GM18873 (cell line): ENCODE measurements at regions not wholly inside any gene's neighbourhood (a gene's known extent, or its start where the extent isn't known, plus 50 kb on each side); places are given as distances from the start of the nearest gene placed in this dataset.
"Not testable (repeated sequence)": the region's sequence is repeated elsewhere in the genome, so short reads cannot be mapped to it uniquely, and the experiment has no call there.

ENCODE experiments used
- ATAC-seq: cut with Tn5 transposase; IDR thresholded peaks from one replicate; pipeline ENCODE4 v1.9.1; 2021; ENCODE audit warnings: mild to moderate bottlenecking, moderate library complexity, moderate number of reproducible peaks; ENCODE audit not compliant: unreplicated experiment, low FRiP score

DNA sequence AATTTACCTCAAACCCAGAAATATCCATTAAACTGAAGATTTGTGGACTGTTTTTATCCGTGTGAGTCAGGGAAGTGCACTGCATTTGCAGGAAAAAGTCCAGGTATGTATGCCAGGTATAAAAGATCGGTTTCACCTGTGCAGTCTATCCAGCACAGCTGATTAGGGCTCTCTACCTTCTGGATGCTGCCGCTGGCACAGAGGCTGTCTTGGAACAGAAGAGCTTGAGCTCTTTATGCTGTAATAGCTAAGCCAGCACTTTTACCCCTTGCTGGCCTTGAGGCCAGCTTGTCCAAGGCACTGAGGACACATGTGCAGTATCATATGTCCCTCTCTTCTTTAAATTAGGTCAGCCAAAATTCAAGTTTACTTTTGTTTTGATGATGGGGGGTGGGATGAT is 851.0 kb downstream of the DIAPH3 start:
- ATAC-seq: no peak

DNA sequence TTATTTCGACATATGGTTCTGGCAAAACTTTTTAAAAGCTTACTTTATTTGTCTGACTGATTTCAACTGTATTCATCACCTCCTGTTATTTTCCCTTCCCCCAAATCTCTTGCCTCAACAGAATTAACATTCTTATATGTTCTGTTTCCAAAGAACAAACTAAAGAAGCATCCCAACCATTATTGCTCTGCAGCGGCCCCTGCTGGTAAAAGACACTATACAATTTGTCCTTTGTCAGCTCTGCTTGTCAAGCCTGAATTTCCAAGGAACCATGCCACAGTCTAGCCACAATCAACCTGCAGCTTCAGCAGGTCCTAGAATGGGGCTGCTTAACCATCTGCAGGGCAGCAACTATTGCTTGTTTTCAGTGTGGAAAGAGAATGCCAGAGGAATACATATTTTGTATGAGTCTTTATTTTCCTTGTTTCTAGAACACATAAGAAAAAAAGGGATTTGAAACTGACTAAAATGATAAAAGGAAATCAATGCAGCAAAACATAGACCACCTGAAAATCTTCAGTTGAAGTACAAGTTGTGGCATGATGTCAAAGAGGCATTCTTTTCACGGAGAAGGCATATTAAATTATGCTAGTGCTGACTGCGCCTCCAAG is 845.3 kb downstream of the DIAPH3 start:
- no peak for ATAC-seq

DNA sequence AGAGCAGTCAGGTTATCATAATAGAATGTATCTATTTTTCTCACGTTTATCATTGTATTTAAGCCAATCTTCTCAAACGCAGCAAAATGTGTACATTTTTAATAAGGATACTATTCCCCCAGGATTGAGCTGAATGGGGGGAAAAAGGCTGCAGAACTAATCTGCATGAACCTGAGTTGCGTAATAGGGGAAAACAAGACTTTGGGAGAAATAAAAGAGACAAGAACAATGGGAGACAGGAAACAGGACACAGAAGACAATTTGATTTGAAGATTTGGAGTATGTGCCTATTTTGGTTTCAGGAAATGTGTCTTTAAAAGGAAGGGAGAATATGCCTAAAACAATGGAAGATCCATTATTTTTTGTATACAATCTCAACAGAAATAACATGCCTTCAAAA is 844.5 kb downstream of the DIAPH3 start:
- no peak for ATAC-seq

DNA sequence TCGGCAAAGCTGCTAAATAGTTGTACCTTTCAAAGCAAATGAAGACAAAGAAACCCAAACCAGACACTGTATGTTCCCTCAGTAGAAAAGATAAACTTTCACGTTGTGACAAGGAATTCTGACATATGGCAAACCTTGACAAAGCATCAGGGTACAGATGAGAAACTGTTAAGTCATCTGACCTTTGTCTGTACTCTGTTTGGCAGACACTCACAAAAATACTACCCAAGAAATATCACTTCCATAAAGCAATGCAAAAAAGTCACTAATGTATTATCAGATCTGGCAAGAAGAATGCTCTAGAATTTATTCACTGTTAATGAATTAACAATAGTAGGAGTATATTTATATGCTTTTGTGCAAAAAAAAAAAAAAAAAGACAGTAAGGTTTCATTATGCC is 843.7 kb downstream of the DIAPH3 start:
- ATAC-seq: no peak

DNA sequence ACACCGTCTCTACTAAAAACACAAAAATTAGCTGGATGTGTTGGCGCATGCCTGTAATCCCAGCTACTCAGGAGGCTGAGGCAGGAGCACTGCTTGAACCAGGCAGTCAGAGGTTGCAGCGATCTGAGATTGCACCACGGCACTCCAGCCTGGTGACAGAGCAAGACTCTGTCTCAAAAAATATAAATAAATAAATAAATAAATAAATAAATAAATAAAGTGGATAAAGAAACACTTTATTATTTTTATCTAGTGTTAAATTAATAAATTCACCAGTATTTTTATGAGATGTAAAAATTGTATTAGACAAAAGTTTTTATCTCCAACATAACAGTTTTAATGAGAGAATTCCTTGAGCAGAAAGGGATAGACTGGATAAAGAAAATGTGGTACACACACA is 839.3 kb downstream of the DIAPH3 start:
- ATAC-seq: not testable (repeated sequence)

DNA sequence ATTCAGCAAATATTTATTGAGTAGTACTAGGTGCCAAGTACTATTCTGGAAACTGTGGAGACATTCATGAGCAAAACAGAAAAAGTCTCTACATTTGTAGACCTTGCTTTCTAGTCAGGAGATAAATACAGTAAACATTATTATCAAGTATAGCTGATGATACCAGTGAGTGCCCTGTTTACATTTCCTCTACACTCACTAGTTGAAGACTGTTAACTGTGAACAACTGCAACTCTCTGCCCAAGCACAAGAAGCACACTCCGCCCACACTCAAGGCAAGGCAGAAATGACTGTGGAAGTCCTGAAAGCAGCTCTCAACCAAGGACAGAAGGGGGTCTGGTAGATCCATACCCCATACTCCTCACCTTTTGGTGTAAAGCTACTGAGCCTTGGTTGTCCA is 837.0 kb downstream of the DIAPH3 start:
- ATAC-seq: no peak

DNA sequence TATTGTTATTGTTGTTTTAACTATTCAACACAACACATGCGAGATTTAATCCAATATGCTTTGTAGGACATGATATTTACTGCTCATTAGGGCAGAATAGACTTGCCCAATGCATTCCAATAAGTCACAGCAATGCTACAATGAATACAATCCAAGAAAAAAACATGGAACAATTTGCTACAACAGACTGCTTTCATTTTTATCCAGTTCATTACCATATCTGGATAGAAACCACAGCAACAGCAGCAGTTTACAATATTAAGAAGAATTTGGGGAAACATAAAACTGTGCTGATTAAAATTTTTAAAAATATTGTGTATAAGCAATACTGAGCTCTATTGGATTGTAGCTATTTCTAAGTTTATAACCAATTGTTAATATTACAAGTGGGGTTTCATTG is 833.0 kb downstream of the DIAPH3 start:
- no peak for ATAC-seq

DNA sequence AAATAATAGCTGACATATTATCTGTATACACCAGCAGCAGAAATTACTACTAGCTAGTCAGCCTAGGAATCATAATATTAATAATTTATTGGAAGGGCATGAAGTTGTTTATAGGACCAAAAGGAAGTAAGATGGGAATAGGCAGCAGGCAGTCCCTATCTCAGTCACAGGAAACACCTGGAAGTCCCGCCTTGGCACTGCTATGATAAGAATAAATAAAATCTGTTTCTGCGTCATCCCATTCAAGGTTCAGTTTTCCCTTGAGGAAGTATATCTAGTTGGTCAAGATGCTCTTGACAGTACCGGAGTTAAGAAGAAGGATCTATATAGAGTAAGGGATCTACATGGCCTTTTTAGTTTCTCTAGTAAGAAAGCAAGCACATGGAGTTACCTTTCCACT is 830.8 kb downstream of the DIAPH3 start:
- ATAC-seq: no peak

DNA sequence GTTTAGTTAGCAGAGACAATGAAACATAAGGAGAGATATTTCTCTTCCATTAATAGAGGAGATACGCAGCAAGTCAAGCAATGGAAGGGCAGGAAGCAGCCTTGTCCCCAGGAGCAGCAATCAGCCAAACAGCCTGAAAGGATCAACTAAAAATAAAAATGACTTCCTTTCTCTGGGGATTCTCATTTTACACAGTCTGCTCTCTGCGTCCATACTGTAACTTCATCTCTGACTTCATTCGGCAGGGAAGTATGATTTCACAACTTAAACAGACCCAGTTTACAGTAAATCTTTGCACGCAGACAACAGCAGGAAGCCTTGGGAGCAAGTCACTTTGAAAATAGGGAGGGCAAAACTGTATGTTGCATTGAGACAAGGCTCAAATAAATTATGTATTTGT is 826.7 kb downstream of the DIAPH3 start:
- ATAC-seq: no peak

DNA sequence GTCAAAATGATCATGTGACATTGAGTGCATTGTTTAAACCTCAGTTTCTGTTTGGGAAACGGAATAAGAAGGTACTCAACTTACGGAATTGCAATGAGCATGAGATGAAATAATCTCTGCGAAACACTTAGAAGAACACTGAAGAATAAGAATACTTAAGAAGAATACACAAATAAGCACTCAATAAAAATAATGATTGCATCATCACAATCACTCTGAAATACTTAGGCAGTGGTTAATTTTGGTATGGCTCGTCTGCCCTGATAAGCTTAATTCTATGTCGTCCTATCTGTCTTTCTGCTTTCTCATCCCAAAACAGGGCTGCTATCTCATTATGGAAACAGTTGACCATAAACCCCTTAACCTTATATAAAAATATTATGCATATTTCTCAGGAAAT is 823.6 kb downstream of the DIAPH3 start:
- ATAC-seq: no peak

DNA sequence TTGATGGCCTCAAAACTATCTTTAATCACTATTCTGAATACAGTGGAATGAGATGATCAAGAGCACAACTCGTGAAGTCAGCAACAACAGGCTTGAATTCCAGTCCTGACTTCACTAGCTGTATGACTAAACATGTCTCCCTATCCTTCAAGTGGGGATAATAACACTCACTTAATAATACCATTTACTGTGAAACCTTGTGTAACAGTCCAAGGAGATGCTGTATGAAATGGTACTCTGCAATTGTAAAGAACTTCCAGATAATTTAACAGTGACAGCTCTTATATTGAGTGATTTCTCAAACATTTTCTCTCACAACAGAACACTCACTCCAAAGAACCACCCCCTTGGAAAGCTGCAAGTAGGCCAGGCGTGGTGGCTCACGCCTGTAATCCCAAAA is 823.1 kb downstream of the DIAPH3 start:
- no peak for ATAC-seq

DNA sequence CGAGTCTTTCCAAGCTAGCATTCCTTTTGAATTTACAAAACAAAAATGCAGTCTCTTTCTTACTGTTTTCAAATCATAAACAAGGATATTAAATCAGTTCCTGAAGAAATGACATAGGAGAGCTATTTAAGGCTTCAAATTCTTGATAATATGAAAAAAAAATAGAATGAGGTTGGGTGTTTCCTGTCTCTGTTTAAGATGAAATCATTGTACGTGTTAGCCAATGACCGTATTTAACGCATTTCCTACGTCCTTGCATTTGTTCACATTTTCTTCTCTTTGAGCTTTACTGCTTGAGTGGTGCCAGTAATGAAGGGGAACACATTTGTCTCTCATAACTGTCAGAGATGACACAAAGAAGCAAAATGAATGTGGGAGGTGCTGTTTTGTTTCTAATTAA is 821.3 kb downstream of the DIAPH3 start:
- ATAC-seq: no peak

DNA sequence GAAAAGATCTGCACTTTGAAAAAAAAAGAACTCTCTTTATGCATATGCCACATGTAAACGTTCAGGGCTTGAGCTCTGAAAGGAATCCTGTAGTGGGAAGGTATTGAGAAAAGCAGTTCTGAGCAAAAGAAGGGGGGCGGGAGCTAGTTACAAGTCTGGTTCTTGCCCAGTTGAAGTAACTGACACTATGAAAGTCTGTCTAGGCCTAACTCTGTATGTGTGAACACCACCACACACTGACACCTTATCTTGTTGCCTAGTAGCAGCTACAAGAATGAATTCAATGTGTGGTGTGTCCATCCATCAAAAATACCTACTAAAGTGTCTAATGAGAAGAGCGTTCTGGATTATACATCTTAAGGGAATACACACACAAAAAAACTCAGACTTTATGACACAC is 820.6 kb downstream of the DIAPH3 start:
- no peak for ATAC-seq

DNA sequence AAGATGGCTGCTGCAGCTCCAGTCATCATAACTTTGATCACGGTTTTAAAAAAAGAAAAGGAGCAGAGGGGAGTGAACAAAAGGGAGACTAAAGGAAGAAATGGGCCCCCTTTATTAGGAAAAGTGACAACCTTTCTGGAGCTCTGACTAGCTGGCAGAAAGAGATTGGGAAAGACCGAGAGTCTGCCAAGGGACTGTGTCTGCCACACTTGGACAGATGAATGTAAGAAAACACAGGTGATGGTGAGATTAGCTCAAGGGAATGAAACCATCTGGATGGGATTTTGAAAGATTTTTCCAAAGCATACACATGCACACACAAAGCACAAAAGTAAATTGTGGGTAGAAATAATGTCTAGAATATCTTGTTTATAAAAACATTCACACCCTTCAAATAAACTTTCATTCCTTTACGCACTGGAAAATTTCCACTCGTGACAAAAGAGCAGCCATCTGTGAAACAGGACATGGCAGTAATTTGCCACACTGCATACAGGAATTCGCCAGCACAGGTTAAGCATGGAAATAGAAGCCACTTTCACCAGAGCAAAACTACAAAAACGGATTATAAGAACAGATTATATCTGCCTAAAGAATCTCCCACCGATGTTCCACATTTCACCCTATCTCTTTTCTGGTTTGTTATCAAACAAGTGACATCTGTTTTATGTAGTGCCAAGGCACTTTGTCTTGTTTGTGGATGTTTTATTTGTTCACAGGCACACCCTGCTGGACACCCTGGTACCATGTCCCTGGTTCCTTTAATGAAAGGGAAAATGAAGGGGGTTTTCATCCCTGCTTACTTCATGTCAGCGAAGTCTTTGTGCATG is 819.5 kb downstream of the DIAPH3 start:
- ATAC-seq: no peak

DNA sequence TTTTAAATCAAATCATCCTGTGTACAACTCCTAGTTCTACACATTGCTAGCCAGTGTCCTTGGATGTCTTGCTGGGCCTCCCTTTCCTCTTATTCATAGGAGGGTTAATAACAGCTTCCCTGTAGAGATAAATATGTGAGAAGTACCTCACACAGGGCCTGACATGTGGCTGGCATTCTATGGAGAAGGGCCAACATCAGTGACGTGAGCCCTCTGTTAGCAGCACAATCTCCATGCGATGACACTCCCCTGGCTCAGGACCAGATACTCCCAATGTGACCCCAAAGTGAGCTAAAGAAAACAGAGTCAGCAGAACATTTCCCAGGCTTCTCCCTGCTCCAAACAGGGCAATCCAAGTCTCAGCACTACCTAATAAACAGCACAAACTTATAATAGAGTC is 818.4 kb downstream of the DIAPH3 start:
- ATAC-seq: no peak

DNA sequence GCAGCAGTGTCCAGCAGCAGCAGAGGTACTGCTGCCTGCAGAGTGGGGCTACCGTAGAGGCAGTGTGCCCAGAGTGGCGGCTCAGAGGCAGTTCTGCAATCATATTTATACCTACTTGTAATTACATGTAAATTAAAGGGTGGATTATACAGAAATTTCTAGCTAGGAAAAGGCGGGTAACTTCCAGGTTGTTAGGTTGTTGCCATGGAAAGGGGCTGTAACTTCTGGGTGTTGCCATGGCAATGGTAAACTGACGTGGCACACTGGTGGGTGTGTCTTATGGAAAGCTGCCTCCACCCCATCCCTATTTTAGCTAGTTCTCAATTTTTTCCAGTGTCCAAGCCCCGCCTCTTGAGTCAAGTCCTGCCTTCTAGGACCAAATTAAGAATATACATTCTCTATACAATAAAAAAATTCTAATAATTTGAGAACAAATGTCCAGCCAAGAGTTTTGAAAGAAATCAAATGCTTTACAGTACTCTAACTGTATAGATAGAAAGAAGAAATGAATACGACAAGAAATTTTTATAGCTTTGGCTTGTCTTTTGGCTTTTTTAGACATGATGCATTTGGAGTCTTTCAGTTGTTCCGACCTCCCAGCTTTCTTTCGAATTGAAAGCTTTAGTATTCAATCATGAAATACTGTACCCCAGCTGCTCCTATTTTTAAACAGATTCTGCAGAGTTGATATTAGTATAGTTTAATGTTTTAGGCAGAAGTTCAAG is 816.6 kb downstream of the DIAPH3 start:
- no peak for ATAC-seq

DNA sequence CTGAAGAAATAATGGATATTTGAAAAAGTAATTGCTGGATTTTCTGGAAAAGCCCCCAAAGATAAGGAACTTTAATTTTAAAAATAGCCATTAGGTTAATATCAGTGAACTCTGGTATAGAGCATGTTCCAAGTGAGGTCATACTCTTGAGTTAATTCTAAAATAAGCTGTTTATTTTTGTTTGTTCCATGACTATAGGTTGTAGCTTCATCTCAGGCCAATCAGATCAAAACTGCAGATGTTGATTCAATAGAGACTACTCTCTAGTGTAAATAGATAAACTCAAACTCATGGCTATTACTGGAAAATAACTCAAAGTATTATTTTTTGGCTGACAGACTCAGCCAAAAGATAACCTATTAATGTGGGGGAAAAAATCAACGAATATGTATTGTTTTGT is 815.1 kb downstream of the DIAPH3 start:
- no peak for ATAC-seq

DNA sequence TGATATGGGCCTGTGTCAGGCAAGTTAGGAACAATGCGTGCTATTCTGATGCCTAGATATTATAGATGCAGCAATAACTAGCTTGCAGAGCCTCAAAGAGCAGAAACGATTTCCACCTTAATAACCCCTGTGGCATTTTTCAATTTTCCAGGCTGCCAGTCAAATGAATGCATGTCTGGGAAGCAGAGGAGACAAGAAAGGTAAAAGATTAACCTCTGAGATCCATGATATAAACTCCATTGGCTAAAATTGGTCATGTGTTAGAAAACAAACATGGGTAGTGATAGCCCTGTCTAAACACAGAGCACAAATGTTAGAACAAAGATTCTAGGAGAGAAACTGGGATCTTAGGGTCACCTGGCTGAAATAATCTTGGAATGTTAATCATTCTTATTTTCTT is 811.1 kb downstream of the DIAPH3 start:
- ATAC-seq: no peak

DNA sequence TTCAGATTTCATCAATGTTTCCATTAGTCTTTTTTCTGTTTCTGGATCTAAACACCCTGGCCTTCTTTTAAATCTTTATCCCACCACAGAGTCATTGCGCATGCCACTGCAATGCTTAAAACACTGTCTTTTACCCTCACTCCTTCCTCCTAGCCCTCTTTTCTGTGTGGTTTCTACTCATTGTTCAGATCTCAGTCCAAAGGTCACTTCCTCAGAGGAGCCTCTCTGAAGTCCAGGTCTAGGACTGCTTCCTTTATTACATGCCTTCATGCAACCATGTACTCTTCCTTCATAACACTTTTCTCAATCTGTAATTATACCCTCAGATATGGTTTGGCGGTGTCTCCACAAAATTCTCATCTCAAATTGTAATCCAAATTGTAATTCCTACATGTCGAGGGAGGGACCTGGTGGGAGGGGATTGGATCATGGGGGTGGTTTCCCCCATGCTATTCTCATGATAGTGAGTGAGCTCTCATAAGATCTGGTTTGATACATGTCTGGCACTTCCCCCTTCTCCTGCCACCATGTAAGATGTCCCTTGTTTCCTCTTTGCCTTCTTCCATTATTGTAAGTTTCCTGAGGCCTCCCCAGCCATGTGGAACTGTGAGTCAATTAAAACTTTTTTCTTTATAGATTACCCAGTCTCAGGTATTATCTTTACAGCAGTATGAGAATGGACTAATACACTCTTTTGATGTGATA is 808.9 kb downstream of the DIAPH3 start:
- ATAC-seq: no peak

DNA sequence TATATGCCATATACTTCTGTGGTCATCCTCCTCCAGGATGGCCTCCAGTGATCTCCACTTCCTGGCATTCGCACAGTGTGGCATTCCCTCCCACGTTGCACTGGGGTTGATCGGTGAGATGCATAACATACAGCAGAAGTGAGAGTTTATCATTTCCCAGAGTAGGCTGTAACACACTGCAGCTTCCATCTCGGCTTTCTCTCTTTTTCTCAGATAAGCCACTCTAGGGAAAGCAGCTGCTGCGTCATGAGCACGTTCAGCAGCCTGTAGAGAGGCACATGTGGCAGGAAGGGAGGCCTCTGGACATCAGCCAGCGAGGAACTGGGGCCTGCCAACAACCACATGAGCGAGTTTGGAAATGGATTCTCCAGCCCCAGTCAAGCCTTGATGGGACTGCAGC is 807.1 kb downstream of the DIAPH3 start:
- ATAC-seq: no peak

DNA sequence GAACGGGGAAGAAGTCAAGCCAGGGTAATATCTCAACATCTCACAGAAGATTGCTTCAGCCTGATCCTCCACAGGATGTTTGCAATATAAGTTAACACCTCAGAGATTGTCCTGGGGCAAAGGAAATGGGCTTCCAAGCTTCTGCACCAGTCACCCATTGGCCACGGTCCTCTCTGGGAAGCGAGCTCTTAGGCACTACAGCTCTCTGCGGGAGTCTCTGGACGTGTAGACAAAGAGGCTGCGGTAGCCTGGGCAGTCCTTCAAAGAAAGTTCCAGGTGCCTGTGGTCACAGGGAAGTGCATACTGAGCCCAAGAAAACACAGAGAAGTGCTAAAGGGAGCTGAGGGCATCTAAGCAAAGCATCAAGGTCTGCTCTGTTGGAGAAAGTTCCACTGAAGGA is 805.7 kb downstream of the DIAPH3 start:
- no peak for ATAC-seq
